ENCODE measurements at regions not wholly inside any gene's neighbourhood (a gene's known extent, or its start where the extent isn't known, plus 50 kb on each side); places are given as distances from the start of the nearest gene placed in this dataset.

DNA sequence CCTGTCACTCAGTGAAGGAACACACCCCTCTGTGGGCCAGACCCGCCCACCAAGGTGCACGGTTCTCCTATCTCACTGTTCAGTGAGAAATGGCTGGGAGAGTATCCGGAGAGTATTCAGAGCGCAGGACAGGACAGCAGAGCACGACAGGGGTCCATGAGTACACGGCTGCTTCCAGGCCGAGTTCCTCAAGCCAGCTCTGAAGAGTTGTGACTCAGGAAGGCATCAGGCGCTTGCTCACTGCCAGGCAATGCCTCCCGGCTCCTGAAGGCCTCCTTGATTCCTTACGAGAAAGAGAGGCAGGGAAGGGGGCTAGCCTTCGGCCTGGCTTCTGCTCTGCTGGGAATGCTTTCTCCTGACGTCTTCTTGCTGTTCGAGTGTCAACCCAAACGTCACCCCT is 132.1 kb upstream of the PPP1R26 start:
- TF ChIP-seq EZH2 (IDR thresholded peaks at IDR 0.05; ENCODE audit: borderline replicate concordance) (no peak), EZH2phosphoT487 (IDR thresholded peaks at IDR 0.05; ENCODE audit: low read depth, severe bottlenecking, unreplicated experiment) (no peak)
- TF ChIP-seq, protein P1, sequence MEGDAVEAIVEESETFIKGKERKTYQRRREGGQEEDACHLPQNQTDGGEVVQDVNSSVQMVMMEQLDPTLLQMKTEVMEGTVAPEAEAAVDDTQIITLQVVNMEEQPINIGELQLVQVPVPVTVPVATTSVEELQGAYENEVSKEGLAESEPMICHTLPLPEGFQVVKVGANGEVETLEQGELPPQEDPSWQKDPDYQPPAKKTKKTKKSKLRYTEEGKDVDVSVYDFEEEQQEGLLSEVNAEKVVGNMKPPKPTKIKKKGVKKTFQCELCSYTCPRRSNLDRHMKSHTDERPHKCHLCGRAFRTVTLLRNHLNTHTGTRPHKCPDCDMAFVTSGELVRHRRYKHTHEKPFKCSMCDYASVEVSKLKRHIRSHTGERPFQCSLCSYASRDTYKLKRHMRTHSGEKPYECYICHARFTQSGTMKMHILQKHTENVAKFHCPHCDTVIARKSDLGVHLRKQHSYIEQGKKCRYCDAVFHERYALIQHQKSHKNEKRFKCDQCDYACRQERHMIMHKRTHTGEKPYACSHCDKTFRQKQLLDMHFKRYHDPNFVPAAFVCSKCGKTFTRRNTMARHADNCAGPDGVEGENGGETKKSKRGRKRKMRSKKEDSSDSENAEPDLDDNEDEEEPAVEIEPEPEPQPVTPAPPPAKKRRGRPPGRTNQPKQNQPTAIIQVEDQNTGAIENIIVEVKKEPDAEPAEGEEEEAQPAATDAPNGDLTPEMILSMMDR (IDR thresholded peaks at IDR 0.05; ENCODE audit: poor library complexity): no peak
